ENCODE measurements at regions not wholly inside any gene's neighbourhood (a gene's known extent, or its start where the extent isn't known, plus 50 kb on each side); places are given as distances from the start of the nearest gene placed in this dataset.

GRCh38 chr2:224208443-224208842, 169.4 kb upstream of the SERPINE2 start:
- no peaks in the 10 kb centered on the region for H3K36me3 Mint-ChIP-seq
- no peaks in the 10 kb centered on the region for H3K9me3 Mint-ChIP-seq
- H3K27ac Mint-ChIP-seq: no peak overlapping the region
- peaks cover 4% of the 10 kb centered on the region for H3K27me3 Mint-ChIP-seq
- H3K4me3 Mint-ChIP-seq: no peak overlapping the region
- H3K4me1 Mint-ChIP-seq: no peaks in the 10 kb centered on the region

GRCh38 chr2:224208007-224208406, 168.9 kb upstream of the SERPINE2 start:
- H3K4me3 Mint-ChIP-seq: no peak overlapping the region
- H3K27me3 Mint-ChIP-seq: peaks cover 4% of the 10 kb centered on the region
- no peaks in the 10 kb centered on the region for H3K36me3 Mint-ChIP-seq
- H3K27ac Mint-ChIP-seq: no peak overlapping the region
- H3K4me1 Mint-ChIP-seq: no peaks in the 10 kb centered on the region
- no peaks in the 10 kb centered on the region for H3K9me3 Mint-ChIP-seq

GRCh38 chr2:224206816-224207215, 167.7 kb upstream of the SERPINE2 start:
- no peak overlapping the region for H3K27ac Mint-ChIP-seq
- no peak overlapping the region for H3K4me3 Mint-ChIP-seq
- H3K36me3 Mint-ChIP-seq: no peaks in the 10 kb centered on the region
- H3K27me3 Mint-ChIP-seq: peaks cover 4% of the 10 kb centered on the region
- no peaks in the 10 kb centered on the region for H3K9me3 Mint-ChIP-seq
- no peaks in the 10 kb centered on the region for H3K4me1 Mint-ChIP-seq

GRCh38 chr2:224202281-224202865, 163.3 kb upstream of the SERPINE2 start:
- H3K4me1 Mint-ChIP-seq: no peaks in the 10 kb centered on the region
- H3K27ac Mint-ChIP-seq: no peak overlapping the region
- no peak overlapping the region for H3K4me3 Mint-ChIP-seq
- no peaks in the 10 kb centered on the region for H3K9me3 Mint-ChIP-seq
- peaks cover 4% of the 10 kb centered on the region for H3K27me3 Mint-ChIP-seq
- H3K36me3 Mint-ChIP-seq: no peaks in the 10 kb centered on the region

- Mint-ChIP-seq H3K9me3 (peaks cover 6% of the 10 kb centered on the region), H3K27ac (no peak overlapping the region), H3K27me3 (peaks cover 10% of the 10 kb centered on the region), H3K36me3 (no peaks in the 10 kb centered on the region), H3K4me1 (no peaks in the 10 kb centered on the region), H3K4me3 (no peak overlapping the region)
Measured at GRCh38 chr2:224198436-224198835, 159.3 kb upstream of the SERPINE2 start.

- Mint-ChIP-seq H3K4me1 (no peaks in the 10 kb centered on the region), H3K9me3 (peaks cover 6% of the 10 kb centered on the region), H3K27ac (no peak overlapping the region), H3K27me3 (peaks cover 10% of the 10 kb centered on the region), H3K4me3 (no peak overlapping the region), H3K36me3 (no peaks in the 10 kb centered on the region)
Measured at GRCh38 chr2:224196810-224197209, 157.7 kb upstream of the SERPINE2 start.

- H3K9me3 Mint-ChIP-seq: peaks cover 6% of the 10 kb centered on the region
- H3K4me1 Mint-ChIP-seq: no peaks in the 10 kb centered on the region
- H3K4me3 Mint-ChIP-seq: no peak overlapping the region
- no peaks in the 10 kb centered on the region for H3K36me3 Mint-ChIP-seq
- no peak overlapping the region for H3K27ac Mint-ChIP-seq
- H3K27me3 Mint-ChIP-seq: peaks cover 10% of the 10 kb centered on the region
Measured at GRCh38 chr2:224195925-224196571, 157.0 kb upstream of the SERPINE2 start.

GRCh38 chr2:224194161-224194560, 155.1 kb upstream of the SERPINE2 start:
- no peaks in the 10 kb centered on the region for H3K36me3 Mint-ChIP-seq
- H3K27me3 Mint-ChIP-seq: peaks cover 10% of the 10 kb centered on the region
- H3K4me3 Mint-ChIP-seq: no peak overlapping the region
- no peak overlapping the region for H3K27ac Mint-ChIP-seq
- H3K9me3 Mint-ChIP-seq: peaks cover 6% of the 10 kb centered on the region
- no peaks in the 10 kb centered on the region for H3K4me1 Mint-ChIP-seq

GRCh38 chr2:224191465-224191864, 152.4 kb upstream of the SERPINE2 start:
- no peaks in the 10 kb centered on the region for H3K4me1 Mint-ChIP-seq
- H3K9me3 Mint-ChIP-seq: peaks cover 11% of the 10 kb centered on the region
- H3K36me3 Mint-ChIP-seq: peaks cover 2% of the 10 kb centered on the region
- no peak overlapping the region for H3K4me3 Mint-ChIP-seq
- no peak overlapping the region for H3K27ac Mint-ChIP-seq
- peaks cover 12% of the 10 kb centered on the region for H3K27me3 Mint-ChIP-seq

- H3K4me1 Mint-ChIP-seq: no peaks in the 10 kb centered on the region
- H3K27ac Mint-ChIP-seq: no peak overlapping the region
- peaks cover 2% of the 10 kb centered on the region for H3K36me3 Mint-ChIP-seq
- H3K9me3 Mint-ChIP-seq: peaks cover 11% of the 10 kb centered on the region
- H3K4me3 Mint-ChIP-seq: no peak overlapping the region
- H3K27me3 Mint-ChIP-seq: peaks cover 12% of the 10 kb centered on the region
Measured at GRCh38 chr2:224190936-224191270, 151.8 kb upstream of the SERPINE2 start.

- H3K9me3 Mint-ChIP-seq: peaks cover 11% of the 10 kb centered on the region
- no peak overlapping the region for H3K4me3 Mint-ChIP-seq
- H3K27ac Mint-ChIP-seq: no peak overlapping the region
- no peaks in the 10 kb centered on the region for H3K4me1 Mint-ChIP-seq
- peaks cover 11% of the 10 kb centered on the region for H3K27me3 Mint-ChIP-seq
- peaks cover 2% of the 10 kb centered on the region for H3K36me3 Mint-ChIP-seq
Measured at GRCh38 chr2:224190234-224190935, 151.3 kb upstream of the SERPINE2 start.

GRCh38 chr2:224187220-224187619, 148.1 kb upstream of the SERPINE2 start:
- Mint-ChIP-seq H3K36me3 (peaks cover 2% of the 10 kb centered on the region), H3K27ac (no peak overlapping the region), H3K4me3 (no peak overlapping the region), H3K9me3 (peaks cover 4% of the 10 kb centered on the region), H3K4me1 (no peaks in the 10 kb centered on the region), H3K27me3 (peaks cover 2% of the 10 kb centered on the region)

- peaks cover 7% of the 10 kb centered on the region for H3K27me3 Mint-ChIP-seq
- no peaks in the 10 kb centered on the region for H3K4me1 Mint-ChIP-seq
- peaks cover 2% of the 10 kb centered on the region for H3K36me3 Mint-ChIP-seq
- H3K27ac Mint-ChIP-seq: no peak overlapping the region
- H3K4me3 Mint-ChIP-seq: no peak overlapping the region
- peaks cover 4% of the 10 kb centered on the region for H3K9me3 Mint-ChIP-seq
Measured at GRCh38 chr2:224185023-224185601, 146.0 kb upstream of the SERPINE2 start.

GRCh38 chr2:224183086-224183485, 144.0 kb upstream of the SERPINE2 start:
- H3K36me3 Mint-ChIP-seq: peaks cover 2% of the 10 kb centered on the region
- H3K4me3 Mint-ChIP-seq: no peak overlapping the region
- peaks cover 4% of the 10 kb centered on the region for H3K9me3 Mint-ChIP-seq
- no peak overlapping the region for H3K27ac Mint-ChIP-seq
- H3K4me1 Mint-ChIP-seq: no peaks in the 10 kb centered on the region
- H3K27me3 Mint-ChIP-seq: peaks cover 4% of the 10 kb centered on the region

GRCh38 chr2:224182498-224182897, 143.4 kb upstream of the SERPINE2 start:
- peaks cover under 1% of the 10 kb centered on the region for H3K36me3 Mint-ChIP-seq
- H3K9me3 Mint-ChIP-seq: peaks cover 1% of the 10 kb centered on the region
- no peaks in the 10 kb centered on the region for H3K4me1 Mint-ChIP-seq
- H3K27ac Mint-ChIP-seq: no peak overlapping the region
- H3K27me3 Mint-ChIP-seq: peaks cover 4% of the 10 kb centered on the region
- H3K4me3 Mint-ChIP-seq: no peak overlapping the region

- no peaks in the 10 kb centered on the region for H3K36me3 Mint-ChIP-seq
- H3K9me3 Mint-ChIP-seq: no peaks in the 10 kb centered on the region
- no peak overlapping the region for H3K4me3 Mint-ChIP-seq
- no peak overlapping the region for H3K27ac Mint-ChIP-seq
- H3K4me1 Mint-ChIP-seq: no peaks in the 10 kb centered on the region
- H3K27me3 Mint-ChIP-seq: peaks cover 4% of the 10 kb centered on the region
Measured at GRCh38 chr2:224181534-224182155, 142.6 kb upstream of the SERPINE2 start.
